HK-2 (cell line): ENCODE measurements at regions not wholly inside any gene's neighbourhood (a gene's known extent, or its start where the extent isn't known, plus 50 kb on each side); places are given as distances from the start of the nearest gene placed in this dataset.

Experiments
- DNase-seq: peaks from one replicate; pipeline ENCODE4 v3.0.0-alpha.2; 2018; ENCODE audit not compliant: unreplicated experiment

DNA sequence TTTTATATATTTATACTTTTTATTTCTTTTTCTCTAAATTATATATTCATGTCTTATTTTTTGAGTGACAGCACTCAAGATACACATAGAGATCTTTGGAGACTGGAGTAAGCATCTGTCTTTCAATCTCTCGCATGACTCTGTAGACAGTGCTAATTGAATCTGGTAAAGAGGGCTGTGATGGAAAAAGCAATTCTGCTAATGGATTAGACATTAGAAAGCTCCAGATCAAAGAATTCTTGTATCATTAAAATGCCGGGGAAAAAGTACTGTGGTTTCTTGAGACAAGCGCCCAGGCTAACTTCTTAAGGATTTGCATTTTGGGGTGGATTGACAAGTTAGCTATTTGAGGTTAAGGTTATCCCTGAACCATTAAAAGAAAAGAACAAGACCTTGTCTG is 383.1 kb upstream of the TNP1 start:
- DNase-seq: no peak

DNA sequence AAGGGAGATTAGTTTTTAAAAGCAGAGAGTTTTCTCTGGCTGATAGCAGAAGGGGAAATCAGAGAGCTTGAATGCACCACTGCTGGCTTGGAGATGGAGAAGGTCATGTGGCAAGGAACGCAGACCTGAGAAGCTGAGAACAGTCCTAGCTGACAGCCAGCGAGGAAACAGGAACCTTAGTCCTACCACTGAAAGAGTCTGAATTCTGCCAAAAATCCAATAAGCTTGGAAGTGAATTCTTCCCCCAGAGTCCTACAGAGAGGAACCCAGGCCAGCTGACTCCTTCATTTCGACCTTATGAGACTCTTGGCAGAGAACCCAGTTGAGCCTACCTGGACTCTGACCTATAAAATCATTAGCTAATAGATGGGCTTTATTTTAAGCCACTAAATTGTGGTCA is 371.9 kb upstream of the TNP1 start:
- DNase-seq: no peak

- no peak for DNase-seq
Measured at GRCh38 chr2:217231212-217231611, 371.3 kb upstream of the TNP1 start.

GRCh38 chr2:217228732-217229131 is 368.9 kb upstream of the TNP1 start:
- DNase-seq: no peak

DNA sequence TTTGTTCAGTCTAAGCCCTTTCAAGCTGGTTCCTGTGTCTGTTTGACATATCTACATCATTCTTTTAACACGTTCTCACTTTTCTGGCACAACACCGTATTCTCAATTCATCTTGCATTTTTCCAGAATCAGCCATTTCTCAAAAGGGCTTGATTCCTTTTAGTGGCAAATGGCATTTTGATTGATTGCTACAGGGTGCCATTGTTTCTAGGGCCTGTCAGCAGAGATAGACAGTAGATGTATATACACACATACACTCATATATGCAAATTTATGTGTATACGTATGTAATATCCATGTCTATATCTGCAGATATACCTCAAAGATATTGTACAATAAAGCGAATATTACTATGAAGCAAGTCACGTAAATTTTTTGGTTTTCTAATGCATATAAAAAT is 367.9 kb upstream of the TNP1 start:
- DNase-seq: no peak

DNA sequence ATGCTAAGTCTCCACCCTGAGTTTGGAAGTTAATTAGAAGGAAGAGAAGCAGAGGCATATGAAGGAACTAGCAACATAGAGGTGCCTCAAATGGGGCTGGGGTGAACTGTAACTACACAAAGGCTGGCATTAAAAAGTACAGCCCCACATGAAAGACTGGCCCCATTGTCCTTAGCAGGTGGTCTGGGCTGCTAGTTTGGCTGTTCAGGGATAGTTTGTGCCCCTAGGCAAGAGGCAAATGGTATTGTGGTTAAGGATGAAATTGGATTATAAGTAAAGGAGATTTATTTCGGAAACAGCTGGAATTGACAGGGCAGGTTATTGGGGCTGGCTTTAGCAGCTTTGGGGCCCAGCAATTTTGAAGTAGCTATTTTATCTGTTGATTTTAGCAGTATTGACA is 365.7 kb upstream of the TNP1 start:
- DNase-seq: no peak

DNA sequence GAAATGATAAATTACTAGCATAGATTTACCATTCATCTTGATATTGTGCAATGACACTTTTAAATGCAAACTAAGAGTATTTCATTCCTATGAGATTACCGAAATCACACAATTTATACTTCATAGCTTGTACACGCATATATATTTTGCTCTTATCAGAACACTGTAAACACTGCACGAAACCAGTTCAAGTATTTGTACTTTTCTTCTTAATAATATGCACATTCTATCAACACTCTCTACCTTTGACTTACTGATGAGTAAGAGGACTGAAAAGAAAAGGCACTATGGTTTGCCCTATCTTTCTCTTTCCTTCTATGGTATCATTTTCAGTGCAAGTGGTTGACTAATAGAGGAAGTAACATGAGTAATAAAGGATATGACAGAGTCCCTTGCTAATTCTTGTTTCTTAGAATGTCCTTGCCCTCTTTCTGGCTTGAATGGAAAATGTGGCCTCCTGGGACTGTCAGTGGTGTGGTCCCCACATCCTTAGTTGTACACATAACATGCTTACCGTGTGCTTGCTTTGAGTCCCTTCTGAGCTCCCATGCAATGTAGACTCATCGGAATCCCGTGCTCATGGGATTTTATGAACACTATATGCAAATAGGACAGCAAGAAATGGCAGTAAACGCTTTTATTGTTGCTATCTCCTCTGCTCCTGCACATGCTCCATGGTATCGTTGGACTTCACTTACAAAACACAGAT is 363.5 kb upstream of the TNP1 start:
- DNase-seq: peak; percentile 31

- DNase-seq: no peak
Measured at GRCh38 chr2:217222309-217222910, 362.5 kb upstream of the TNP1 start.

DNA sequence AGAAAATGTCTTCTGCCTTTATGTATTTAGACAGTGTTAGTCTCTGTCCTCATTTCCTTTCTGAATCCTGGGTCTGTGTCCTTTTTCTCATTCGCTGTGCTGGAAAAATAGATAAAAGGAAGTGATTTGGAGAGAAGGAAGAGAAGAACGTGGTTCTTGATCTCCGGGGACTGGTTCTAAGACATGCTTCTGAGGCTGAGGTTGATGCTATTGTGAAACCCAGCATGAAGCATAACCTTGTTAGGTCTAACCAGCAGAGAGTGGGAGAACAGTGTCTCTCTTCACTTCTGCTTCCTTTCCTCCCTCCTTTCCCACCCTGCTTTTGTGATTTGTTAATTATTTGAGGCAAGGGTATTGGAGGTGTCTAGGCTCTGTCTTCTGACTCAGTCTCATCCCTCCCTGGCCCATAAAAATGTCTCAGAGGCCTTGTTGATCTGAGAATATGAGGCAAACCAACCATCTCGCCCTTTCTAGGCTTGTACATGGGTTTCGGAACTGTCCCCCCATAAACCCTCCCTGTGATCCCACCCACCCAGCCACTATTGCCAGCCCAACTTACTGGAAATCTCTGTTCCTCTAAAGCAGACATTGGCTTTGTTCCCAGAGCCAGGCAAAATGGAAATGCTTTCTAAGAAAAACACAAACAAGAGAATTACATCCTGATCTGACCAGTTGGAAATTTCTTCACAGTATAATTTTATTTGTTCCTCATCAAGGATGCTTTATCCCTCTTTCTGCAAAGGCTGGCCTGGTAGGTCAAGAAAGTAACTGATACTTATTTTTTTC is 360.6 kb upstream of the TNP1 start:
- DNase-seq: no peak

DNA sequence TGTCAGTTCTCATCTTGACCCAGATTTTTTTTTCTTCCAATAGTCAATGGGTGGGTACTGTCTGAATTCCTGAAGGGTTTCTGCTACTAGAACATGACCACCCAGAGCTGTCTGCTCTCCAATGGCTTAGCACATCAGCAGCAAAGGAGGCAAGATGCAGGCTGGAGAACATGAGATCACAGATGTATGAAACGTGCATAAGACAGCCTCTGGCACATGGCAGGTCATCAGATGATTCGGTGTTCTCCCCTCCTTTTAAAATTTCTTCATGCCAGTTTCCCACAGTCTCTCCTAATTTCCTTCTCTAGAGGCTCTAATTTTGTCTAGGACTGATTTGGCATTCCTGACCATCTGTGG is 359.3 kb upstream of the TNP1 start:
- DNase-seq: no peak

DNA sequence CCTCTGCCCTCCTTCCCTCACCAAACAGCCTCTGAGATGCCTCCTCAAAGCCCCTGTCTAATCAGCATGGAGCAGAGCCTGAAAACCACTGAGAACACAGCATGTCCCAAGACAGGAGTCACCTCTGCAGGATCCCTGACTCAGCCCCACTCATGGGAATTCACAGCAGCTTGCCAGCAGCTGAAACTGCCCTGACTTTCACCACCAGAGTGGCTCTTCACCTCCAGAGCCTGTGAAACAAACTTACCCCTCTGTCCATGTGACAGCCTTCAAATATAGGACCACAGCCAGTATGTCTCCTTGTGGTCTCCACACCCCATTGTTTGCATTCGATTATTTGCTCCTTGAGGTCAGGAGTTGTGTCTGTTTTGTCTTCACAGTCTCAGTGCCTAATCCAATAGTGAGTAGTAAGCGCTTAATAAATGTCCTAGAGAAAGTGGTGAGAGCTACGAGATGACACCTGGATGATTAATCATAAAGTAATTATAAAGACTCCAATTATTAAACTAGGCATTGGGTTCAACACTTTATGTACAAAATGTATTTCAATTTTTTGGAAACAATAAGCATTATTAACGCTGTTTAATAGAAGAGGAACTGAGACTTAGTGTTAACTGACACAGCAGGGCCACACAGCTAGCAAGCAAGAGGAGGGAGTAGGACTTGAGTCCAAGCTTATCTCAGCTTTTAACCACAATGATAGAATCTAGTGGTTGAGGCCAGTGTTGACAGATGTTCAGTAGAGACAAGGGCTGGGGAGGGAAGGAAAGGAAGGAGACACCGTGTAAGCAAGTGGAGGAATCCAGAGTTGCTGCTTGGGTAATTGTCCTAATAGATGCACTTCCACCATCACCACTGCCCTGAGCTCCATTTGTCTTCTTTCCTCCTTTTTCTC is 358.7 kb upstream of the TNP1 start:
- DNase-seq: peak; percentile 16

GRCh38 chr2:217216982-217217381 is 357.1 kb upstream of the TNP1 start:
- DNase-seq: no peak

DNA sequence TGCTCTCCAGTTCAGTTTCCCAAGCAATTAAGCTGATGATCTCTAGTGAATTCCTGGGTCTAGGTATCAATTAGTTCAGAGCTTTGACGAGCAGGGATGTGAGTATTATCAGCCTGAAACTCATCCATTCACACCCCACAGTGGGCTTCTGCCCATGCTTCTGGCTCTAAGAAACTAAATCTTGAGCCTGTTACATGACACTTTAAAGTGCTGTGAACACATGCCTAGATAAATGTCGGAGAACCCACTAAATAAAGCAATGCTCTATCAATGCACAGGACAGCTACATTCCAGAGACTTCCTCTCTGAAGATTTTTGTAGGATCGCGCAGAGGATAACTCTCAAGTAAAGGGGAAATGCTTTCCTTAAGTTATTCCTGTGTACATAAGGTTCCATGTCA is 356.5 kb upstream of the TNP1 start:
- no peak for DNase-seq

GRCh38 chr2:217215877-217216276 is 356.0 kb upstream of the TNP1 start:
- DNase-seq: no peak

DNA sequence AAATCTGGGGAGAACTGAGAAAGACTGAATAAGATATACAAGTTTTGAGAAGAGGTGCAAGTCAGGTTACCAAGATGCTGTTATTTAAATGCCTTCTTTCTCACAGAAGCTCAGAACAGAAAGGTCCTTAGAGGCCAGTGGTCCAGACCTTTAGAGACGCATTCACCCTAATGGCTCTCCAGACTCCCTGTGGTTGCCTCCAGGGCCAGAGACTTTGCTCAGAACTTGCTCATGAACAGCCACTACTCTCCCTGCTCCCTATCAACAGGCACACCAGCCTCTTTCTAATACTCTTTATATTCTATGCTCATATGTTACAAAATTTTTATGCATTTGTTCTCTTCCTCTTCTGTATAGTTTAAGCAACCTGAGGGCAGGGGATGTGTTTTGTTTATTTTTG is 349.0 kb upstream of the TNP1 start:
- no peak for DNase-seq

DNA sequence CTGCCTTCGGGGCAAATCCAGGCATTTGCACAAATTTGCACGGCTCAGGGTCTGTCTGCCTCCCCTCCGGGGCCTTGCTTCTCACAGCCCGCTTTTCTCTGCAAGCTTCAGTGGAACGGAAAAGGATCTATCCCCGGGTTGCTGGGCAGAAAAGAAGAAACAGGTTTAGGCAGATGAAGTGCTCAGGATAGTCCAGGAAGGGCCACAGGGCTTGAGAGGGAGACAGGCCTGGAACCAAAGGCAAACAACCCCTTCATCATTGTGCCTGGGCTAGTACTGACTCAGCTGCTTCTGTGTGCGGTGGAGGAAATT is 347.8 kb upstream of the TNP1 start:
- no peak for DNase-seq

DNA sequence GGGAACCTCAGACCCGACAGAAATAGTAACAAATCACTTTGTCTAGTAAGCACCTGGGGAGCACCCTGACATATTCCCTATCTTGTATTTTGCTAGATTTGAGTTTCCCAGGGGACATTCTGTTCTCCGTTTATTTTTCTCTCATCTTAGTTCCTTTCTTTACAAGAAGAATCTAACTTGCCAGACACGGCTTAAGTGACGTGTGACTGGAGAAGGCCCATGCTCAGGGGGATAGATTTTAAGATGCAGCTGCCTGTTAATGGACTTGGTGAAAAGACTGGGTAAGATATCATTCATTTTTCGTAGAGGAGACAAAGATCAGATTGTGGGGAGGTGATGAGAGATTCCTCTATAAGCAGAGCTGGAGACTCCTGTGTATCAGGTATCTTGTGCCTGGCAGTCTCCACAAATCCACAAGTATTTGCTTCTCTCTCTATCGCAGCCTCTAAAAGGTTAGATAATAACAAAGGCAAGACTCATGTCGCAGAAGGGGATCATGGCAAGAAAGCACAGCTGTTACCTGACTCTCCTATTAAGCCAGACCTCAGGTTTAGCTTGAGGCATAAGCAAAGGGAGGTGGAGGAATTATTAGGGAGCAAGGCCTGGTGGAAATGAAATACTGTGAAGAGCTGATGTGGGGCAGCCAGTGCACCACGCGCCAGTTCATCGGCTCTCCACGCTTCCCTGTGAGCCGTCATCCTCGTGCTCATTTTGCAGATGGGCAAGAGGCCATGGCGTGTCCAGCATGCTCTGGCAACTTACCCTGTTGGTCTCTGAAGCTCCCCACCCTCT is 347.2 kb upstream of the TNP1 start:
- no peak for DNase-seq

DNA sequence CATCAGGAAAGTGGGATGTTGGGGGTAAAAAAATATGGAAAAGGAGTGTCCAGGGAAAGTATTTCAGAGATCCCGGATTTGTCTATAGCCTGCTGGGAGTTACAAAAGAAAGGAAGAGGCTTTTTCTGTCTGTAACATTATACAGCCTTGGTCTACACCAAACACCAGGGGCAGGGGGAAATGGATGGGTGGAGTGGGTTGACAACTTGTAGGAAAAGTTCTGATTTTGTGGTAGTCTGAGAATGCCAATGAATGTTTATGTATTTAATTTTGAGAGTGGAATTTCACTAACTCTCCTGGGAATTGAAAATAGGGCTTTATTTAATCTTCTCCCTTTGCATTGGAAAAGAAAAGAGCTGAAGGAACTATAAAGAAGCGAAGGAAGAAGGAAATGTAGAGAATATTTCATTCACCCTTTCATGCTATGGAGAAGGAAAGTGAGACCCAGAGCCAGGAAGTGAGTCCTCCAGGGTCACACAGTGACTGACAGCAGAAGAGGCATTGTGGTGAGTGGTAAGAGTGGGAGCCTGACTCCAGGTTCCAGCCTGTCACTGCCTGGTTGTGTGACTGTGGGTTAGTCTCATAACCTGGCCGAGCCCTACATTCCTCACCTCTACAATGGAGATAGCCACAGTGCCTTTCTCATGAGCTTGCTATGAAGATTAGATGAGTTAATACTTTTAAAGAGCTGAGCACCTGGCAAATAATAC is 346.3 kb upstream of the TNP1 start:
- no peak for DNase-seq

DNA sequence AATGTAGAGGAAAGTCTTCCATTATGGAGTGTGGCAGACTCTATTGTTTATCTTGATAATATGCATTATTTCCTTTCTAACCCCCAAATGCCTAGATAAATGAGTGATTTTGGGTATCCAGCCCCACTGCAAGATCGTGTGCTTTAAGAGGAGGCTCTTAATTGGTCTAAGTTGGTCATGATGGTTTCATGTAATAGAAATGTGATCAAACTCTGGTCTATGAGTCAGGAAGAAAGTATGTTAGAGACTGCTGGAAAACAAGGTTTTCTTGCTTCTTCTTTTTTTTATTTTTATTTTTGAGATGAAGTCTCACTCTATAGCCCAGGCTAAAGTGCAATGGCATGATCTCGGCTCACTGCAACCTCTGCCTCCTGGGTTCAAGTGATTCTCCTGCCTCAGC is 344.5 kb upstream of the TNP1 start:
- no peak for DNase-seq

DNA sequence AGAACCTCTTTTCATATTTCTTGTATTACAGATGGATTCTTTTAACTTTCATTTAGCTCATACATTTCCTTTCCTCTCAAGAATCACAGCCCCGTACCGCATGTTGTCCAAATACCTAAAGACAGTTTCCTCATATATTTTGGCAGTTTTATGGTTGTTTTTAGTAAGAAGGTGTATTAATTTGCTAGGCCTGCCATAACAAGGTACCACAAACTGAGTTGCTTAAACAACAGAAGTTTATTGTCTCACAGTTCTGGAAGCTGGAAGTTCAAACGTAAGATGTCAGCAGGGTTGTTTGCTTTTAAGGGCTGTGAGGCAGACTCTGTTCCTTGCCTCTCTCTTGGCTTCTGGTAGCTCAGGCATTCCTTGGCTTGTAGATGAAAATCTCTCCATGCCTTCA is 343.2 kb upstream of the TNP1 start:
- no peak for DNase-seq

GRCh38 chr2:217199255-217199630 is 339.4 kb upstream of the TNP1 start:
- DNase-seq: no peak
